Transverse colon (tissue), 4 donors: ENCODE measurements at regions not wholly inside any gene's neighbourhood (a gene's known extent, or its start where the extent isn't known, plus 50 kb on each side); places are given as distances from the start of the nearest gene placed in this dataset.

ENCODE experiments used
- EP300 ChIP-seq: sonication (generic); formaldehyde crosslinking; IDR thresholded peaks from one replicate; pipeline ENCODE4 v1.6.1; 2017; ENCODE audit warnings: antibody characterized with exemption, low read depth
- POLR2A ChIP-seq: fragments of 450-650 bp; IDR thresholded peaks from one replicate; pipeline ENCODE4 v1.6.1; 2016; ENCODE audit warnings: antibody characterized with exemption, mild to moderate bottlenecking, moderate library complexity
- POLR2AphosphoS5 ChIP-seq, 3 donors: sonication (generic); formaldehyde crosslinking; IDR thresholded peaks; one replicate each; pipeline ENCODE4 v1.6.1; 2016; ENCODE audit warnings: antibody characterized with exemption in 3 of 3
- TF ChIP-seq, protein P1 (sequence below), 5 experiments: fragments of 200-600 bp in 3 of 5; fragments of 450-650 bp in 2 of 5; sonication (generic) in 3 of 5; IDR thresholded peaks; 1 replicate in 2 of 5; 2 replicates in 3 of 5; pipeline ENCODE4 v1.5.1; 2016 to 2017; ENCODE audit warnings: antibody characterized with exemption in 5 of 5, inconsistent platforms in 3 of 5, mild to moderate bottlenecking in 2 of 5, moderate library complexity in 1 of 5

DNA sequence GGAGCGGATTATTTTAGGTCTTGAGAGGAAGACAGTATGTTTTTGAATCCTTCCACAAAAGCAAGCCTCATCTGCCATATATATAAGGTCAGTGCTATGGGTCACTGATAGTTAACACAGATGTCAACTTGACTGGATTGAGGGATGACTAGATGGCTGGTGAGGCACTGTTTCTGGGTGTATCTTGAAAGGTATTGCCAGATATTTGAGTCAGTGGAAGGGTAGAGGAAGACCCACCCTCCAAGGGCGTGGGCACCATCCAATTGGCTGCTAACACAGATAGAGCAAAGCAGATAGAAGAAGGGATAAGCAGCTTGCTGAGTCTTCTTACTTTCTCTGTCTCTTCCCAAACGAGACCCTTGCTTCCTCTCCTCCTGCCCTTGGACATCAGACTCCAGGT is 185.0 kb upstream of the BTG1 start:
- TF ChIP-seq, protein P1, sequence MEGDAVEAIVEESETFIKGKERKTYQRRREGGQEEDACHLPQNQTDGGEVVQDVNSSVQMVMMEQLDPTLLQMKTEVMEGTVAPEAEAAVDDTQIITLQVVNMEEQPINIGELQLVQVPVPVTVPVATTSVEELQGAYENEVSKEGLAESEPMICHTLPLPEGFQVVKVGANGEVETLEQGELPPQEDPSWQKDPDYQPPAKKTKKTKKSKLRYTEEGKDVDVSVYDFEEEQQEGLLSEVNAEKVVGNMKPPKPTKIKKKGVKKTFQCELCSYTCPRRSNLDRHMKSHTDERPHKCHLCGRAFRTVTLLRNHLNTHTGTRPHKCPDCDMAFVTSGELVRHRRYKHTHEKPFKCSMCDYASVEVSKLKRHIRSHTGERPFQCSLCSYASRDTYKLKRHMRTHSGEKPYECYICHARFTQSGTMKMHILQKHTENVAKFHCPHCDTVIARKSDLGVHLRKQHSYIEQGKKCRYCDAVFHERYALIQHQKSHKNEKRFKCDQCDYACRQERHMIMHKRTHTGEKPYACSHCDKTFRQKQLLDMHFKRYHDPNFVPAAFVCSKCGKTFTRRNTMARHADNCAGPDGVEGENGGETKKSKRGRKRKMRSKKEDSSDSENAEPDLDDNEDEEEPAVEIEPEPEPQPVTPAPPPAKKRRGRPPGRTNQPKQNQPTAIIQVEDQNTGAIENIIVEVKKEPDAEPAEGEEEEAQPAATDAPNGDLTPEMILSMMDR (IDR thresholded peaks at IDR 0.05) = no peak
- TF ChIP-seq POLR2A (no peak), POLR2AphosphoS5 (IDR thresholded peaks at IDR 0.05) (no peak), EP300 (no peak)
